HUES64 (cell line): ENCODE measurements at regions not wholly inside any gene's neighbourhood (a gene's known extent, or its start where the extent isn't known, plus 50 kb on each side); places are given as distances from the start of the nearest gene placed in this dataset.

Experiments
- H3K27ac ChIP-seq: 2 replicates; pipeline ENCODE4 v1.7.0; 2013; ENCODE audit warnings: low read depth, low read length, inconsistent platforms
- H3K27me3 ChIP-seq: 2 replicates; pipeline ENCODE4 v1.6.1; 2013; ENCODE audit warnings: mild to moderate bottlenecking, low read length; ENCODE audit not compliant: insufficient read depth
- H3K36me3 ChIP-seq: 2 replicates; pipeline ENCODE4 v1.6.1; 2013; ENCODE audit warnings: mild to moderate bottlenecking, low read length; ENCODE audit not compliant: insufficient read depth
- H3K4me1 ChIP-seq: 2 replicates; pipeline ENCODE4 v1.6.1; 2013; ENCODE audit warnings: mild to moderate bottlenecking, low read length, moderate library complexity; ENCODE audit not compliant: insufficient read depth
- H3K4me3 ChIP-seq: 2 replicates; pipeline ENCODE4 v1.5.1; 2013; ENCODE audit warnings: mild to moderate bottlenecking, low read length, moderate library complexity
- H3K9ac ChIP-seq: 2 replicates; pipeline ENCODE4 v1.6.1; 2013; ENCODE audit warnings: mild to moderate bottlenecking, low read depth, low read length
- H3K9me3 ChIP-seq: 2 replicates; pipeline ENCODE4 v1.6.1; 2013; ENCODE audit warnings: low read depth, low read length; ENCODE audit not compliant: insufficient read depth
- WGBS: fragments of 150-250, 120-280 bp; methylation state at CpG from one replicate; pipeline ENCODE4 v1.1.7; 2013; ENCODE audit warnings: missing lambda C conversion rate; 5-methylcytosine and 5-hydroxymethylcytosine counted together

- peaks cover 48% of the 10 kb centered on the region for H3K9me3 ChIP-seq
- no peaks in the 10 kb centered on the region for H3K4me1 ChIP-seq
- H3K9ac ChIP-seq, result no peak overlapping the region
- H3K27me3 ChIP-seq, result no peaks in the 10 kb centered on the region
- H3K4me3 ChIP-seq, result no peak overlapping the region
- no peak overlapping the region for H3K27ac ChIP-seq
- no peaks in the 10 kb centered on the region for H3K36me3 ChIP-seq
- 73% methylated on average over 3 of the region's 3 CpGs for whole genome bisulfite sequencing
These were observed 766.9 kb downstream of the XPNPEP1 start for GRCh38 chr10:109156396-109156795.

- H3K36me3 ChIP-seq, result no peaks in the 10 kb centered on the region
- H3K27me3 ChIP-seq, result no peaks in the 10 kb centered on the region
These were observed 773.5 kb downstream of the XPNPEP1 start for GRCh38 chr10:109149666-109150350.

GRCh38 chr10:109127363-109127762 lies 795.9 kb downstream of the XPNPEP1 start:
- H3K9ac ChIP-seq, result no peak overlapping the region
- H3K27ac ChIP-seq, result no peak overlapping the region
- H3K4me3 ChIP-seq, result no peak overlapping the region
- H3K27me3 ChIP-seq, result no peaks in the 10 kb centered on the region
- H3K36me3 ChIP-seq, result no peaks in the 10 kb centered on the region
- no CpG with 5 or more reads among the region's 1 CpG for WGBS
- peaks cover 59% of the 10 kb centered on the region for H3K9me3 ChIP-seq
- H3K4me1 ChIP-seq, result no peaks in the 10 kb centered on the region

More at GRCh38 chr10:109149666-109150350, 773.5 kb downstream of the XPNPEP1 start:
- no peak overlapping the region for H3K9ac ChIP-seq
- H3K4me1 ChIP-seq, result no peaks in the 10 kb centered on the region
- H3K4me3 ChIP-seq, result no peak overlapping the region
- no peak overlapping the region for H3K27ac ChIP-seq
- H3K9me3 ChIP-seq, result peaks cover 60% of the 10 kb centered on the region

- H3K27me3 ChIP-seq, result no peaks in the 10 kb centered on the region
- no peak overlapping the region for H3K4me3 ChIP-seq
- H3K9ac ChIP-seq, result no peak overlapping the region
- H3K9me3 ChIP-seq, result peaks cover 56% of the 10 kb centered on the region
- WGBS, result 85% methylated on average over 3 of the region's 3 CpGs
- H3K4me1 ChIP-seq, result no peaks in the 10 kb centered on the region
- no peaks in the 10 kb centered on the region for H3K36me3 ChIP-seq
- no peak overlapping the region for H3K27ac ChIP-seq
These were observed 796.8 kb downstream of the XPNPEP1 start for GRCh38 chr10:109126541-109126940.

GRCh38 chr10:109126016-109126415 lies 797.3 kb downstream of the XPNPEP1 start:
- H3K27me3 ChIP-seq, result no peaks in the 10 kb centered on the region
- H3K36me3 ChIP-seq, result no peaks in the 10 kb centered on the region
- no peak overlapping the region for H3K27ac ChIP-seq
- WGBS, result 43% methylated on average over 1 of the region's 1 CpG
- H3K9ac ChIP-seq, result no peak overlapping the region
- no peaks in the 10 kb centered on the region for H3K4me1 ChIP-seq
- H3K4me3 ChIP-seq, result no peak overlapping the region
- H3K9me3 ChIP-seq, result peaks cover 54% of the 10 kb centered on the region

GRCh38 chr10:109115179-109115578 lies 808.1 kb downstream of the XPNPEP1 start:
- Histone ChIP-seq H3K27ac (no peak overlapping the region), H3K36me3 (no peaks in the 10 kb centered on the region), H3K9ac (no peak overlapping the region), H3K9me3 (peaks cover 71% of the 10 kb centered on the region), H3K4me1 (no peaks in the 10 kb centered on the region), H3K4me3 (no peak overlapping the region), H3K27me3 (no peaks in the 10 kb centered on the region)
- 83% methylated on average over 2 of the region's 2 CpGs for WGBS

- Histone ChIP-seq H3K9me3 (peaks cover 71% of the 10 kb centered on the region), H3K9ac (no peak overlapping the region), H3K36me3 (no peaks in the 10 kb centered on the region), H3K27me3 (no peaks in the 10 kb centered on the region), H3K27ac (no peak overlapping the region), H3K4me1 (no peaks in the 10 kb centered on the region), H3K4me3 (no peak overlapping the region)
- 94% methylated on average over 2 of the region's 2 CpGs for WGBS
These were observed 808.7 kb downstream of the XPNPEP1 start for GRCh38 chr10:109114579-109114978.

GRCh38 chr10:109106604-109107003 lies 816.7 kb downstream of the XPNPEP1 start:
- H3K27me3 ChIP-seq, result peaks cover 3% of the 10 kb centered on the region; the same call in 1 of the 2 replicates
- H3K4me1 ChIP-seq, result no peaks in the 10 kb centered on the region
- no peak overlapping the region for H3K9ac ChIP-seq
- H3K36me3 ChIP-seq, result no peaks in the 10 kb centered on the region
- no peak overlapping the region for H3K27ac ChIP-seq
- H3K4me3 ChIP-seq, result no peak overlapping the region
- H3K9me3 ChIP-seq, result peaks cover 54% of the 10 kb centered on the region

- Histone ChIP-seq H3K36me3 (no peaks in the 10 kb centered on the region), H3K27me3 (peaks cover 3% of the 10 kb centered on the region; the same call in 1 of the 2 replicates), H3K4me1 (no peaks in the 10 kb centered on the region), H3K4me3 (no peak overlapping the region), H3K9me3 (peaks cover 56% of the 10 kb centered on the region), H3K9ac (no peak overlapping the region), H3K27ac (no peak overlapping the region)
- 82% methylated on average over 2 of the region's 2 CpGs for WGBS
These were observed 817.6 kb downstream of the XPNPEP1 start for GRCh38 chr10:109105725-109106124.

GRCh38 chr10:109104806-109105205 lies 818.5 kb downstream of the XPNPEP1 start:
- 93% methylated on average over 1 of the region's 2 CpGs for WGBS
- Histone ChIP-seq H3K9me3 (peaks cover 52% of the 10 kb centered on the region), H3K27me3 (peaks cover 3% of the 10 kb centered on the region; the same call in 1 of the 2 replicates), H3K36me3 (no peaks in the 10 kb centered on the region), H3K9ac (no peak overlapping the region), H3K4me1 (no peaks in the 10 kb centered on the region), H3K4me3 (no peak overlapping the region), H3K27ac (no peak overlapping the region)

GRCh38 chr10:109103278-109103677 lies 820.0 kb downstream of the XPNPEP1 start:
- Histone ChIP-seq H3K9me3 (peaks cover 43% of the 10 kb centered on the region), H3K36me3 (no peaks in the 10 kb centered on the region), H3K27me3 (peaks cover 1% of the 10 kb centered on the region; the same call in 1 of the 2 replicates), H3K4me1 (no peaks in the 10 kb centered on the region), H3K9ac (no peak overlapping the region), H3K4me3 (no peak overlapping the region), H3K27ac (no peak overlapping the region)
- 53% methylated on average over 2 of the region's 2 CpGs for WGBS

- Histone ChIP-seq H3K27me3 (no peaks in the 10 kb centered on the region), H3K9me3 (peaks cover 41% of the 10 kb centered on the region), H3K9ac (no peak overlapping the region), H3K4me3 (no peak overlapping the region), H3K36me3 (no peaks in the 10 kb centered on the region), H3K27ac (no peak overlapping the region), H3K4me1 (no peaks in the 10 kb centered on the region)
- 95% methylated on average over 2 of the region's 3 CpGs for WGBS
These were observed 833.5 kb downstream of the XPNPEP1 start for GRCh38 chr10:109089779-109090178.
